Natural killer cell (primary cell): ENCODE measurements at regions not wholly inside any gene's neighbourhood (a gene's known extent, or its start where the extent isn't known, plus 50 kb on each side); places are given as distances from the start of the nearest gene placed in this dataset.

ENCODE experiments used
- ATAC-seq, 3 donors: fragments of 150-1000 bp in 2 of 3; fragments of 200-7000 bp in 1 of 3; cut with Tn5 transposase; 1 replicate in 1 of 3; 2 replicates in 2 of 3; pipeline ENCODE4 v1.10.0; 2021; ENCODE audit warnings: mild to moderate bottlenecking in 2 of 3, moderate library complexity in 2 of 3
- DNase-seq, 2 donors: peaks; one replicate each; pipeline versions ENCODE4 v3.0.0 to v3.0.0-alpha.2; 2013 to 2021; ENCODE audit warnings: mixed read lengths in 1 of 2
- H3K27ac ChIP-seq: one replicate; pipeline ENCODE4 v1.5.1; 2013; ENCODE audit warnings: mild to moderate bottlenecking, low read length
- H3K27me3 ChIP-seq: one replicate; pipeline ENCODE4 v1.6.1; 2013; ENCODE audit warnings: low read length; ENCODE audit not compliant: control insufficient read depth, insufficient read depth
- H3K36me3 ChIP-seq: one replicate; pipeline ENCODE4 v1.6.1; 2013; ENCODE audit warnings: low read length; ENCODE audit not compliant: control insufficient read depth, insufficient read depth
- H3K4me1 ChIP-seq: one replicate; pipeline ENCODE4 v1.6.1; 2013; ENCODE audit warnings: low read length; ENCODE audit not compliant: control insufficient read depth, insufficient read depth
- H3K4me3 ChIP-seq: one replicate; pipeline ENCODE4 v1.5.1; 2013; ENCODE audit warnings: low read length
- H3K9me3 ChIP-seq: one replicate; pipeline ENCODE4 v1.6.1; 2013; ENCODE audit warnings: low read length; ENCODE audit not compliant: control insufficient read depth, insufficient read depth
- H3K27ac Mint-ChIP-seq, 2 donors: one replicate each; pipeline ENCODE4 v1.8.0; 2022; ENCODE audit warnings: mild to moderate bottlenecking in 2 of 2, mixed read lengths in 2 of 2, moderate library complexity in 1 of 2
- H3K27me3 Mint-ChIP-seq, 2 donors: one replicate each; pipeline ENCODE4 v1.8.0; 2022; ENCODE audit warnings: low read depth in 2 of 2, mixed read lengths in 2 of 2
- H3K36me3 Mint-ChIP-seq: one replicate; pipeline ENCODE4 v1.8.0; 2022; ENCODE audit warnings: mixed read lengths
- H3K4me1 Mint-ChIP-seq, 2 donors: one replicate each; pipeline ENCODE4 v1.8.0; 2022; ENCODE audit warnings: mixed read lengths in 2 of 2
- H3K4me3 Mint-ChIP-seq: one replicate; pipeline ENCODE4 v1.8.0; 2022; ENCODE audit warnings: mild to moderate bottlenecking, moderate library complexity, mixed read lengths
- H3K9me3 Mint-ChIP-seq, 2 donors: one replicate each; pipeline ENCODE4 v1.8.0; 2022; ENCODE audit warnings: mixed read lengths in 2 of 2
- WGBS: methylation state at CpG from one replicate; pipeline ENCODE4 v1.1.7; 2013; ENCODE audit warnings: missing lambda C conversion rate; ENCODE audit not compliant: insufficient coverage; 5-methylcytosine and 5-hydroxymethylcytosine counted together
- intact Hi-C: fragments of 100-400 bp; cut with micrococcal nuclease; formaldehyde crosslinking; loops from one replicate; pipeline ENCODE4 v1.14.2; 2022
- TF ChIP-seq, protein P1 (sequence below): fragments of 200-600 bp; IDR thresholded peaks from one replicate; pipeline ENCODE4 v1.8.0; 2022; ENCODE audit warnings: antibody characterized with exemption

DNA sequence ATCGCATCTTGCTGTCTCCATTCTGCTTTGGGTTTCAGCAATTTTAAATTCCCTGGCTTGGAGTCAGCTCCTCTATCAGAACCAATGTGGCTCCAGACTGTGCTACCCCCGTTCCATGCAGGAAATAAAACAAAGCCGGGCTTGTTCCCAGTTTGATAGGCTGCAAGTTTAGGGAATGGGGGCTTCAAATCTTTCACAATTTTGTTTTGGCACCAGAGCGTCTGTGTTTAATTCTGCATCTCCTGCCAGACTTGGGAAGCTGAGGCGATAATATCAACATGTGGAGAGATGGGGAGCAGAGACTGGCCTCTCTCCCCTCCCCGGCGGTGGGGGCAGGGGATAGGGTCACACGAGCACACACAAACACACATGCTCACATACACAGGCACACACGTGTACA lies 305.9 kb downstream of the FGFR2 start:
- Histone ChIP-seq H3K4me3 (no peak overlapping the region), H3K27me3 (no peaks in the 10 kb centered on the region), H3K27ac (no peak overlapping the region), H3K4me1 (no peaks in the 10 kb centered on the region), H3K36me3 (no peaks in the 10 kb centered on the region), H3K9me3 (no peaks in the 10 kb centered on the region)
- Mint-ChIP-seq H3K4me3 (no peak overlapping the region), H3K4me1 (no peaks in the 10 kb centered on the region), H3K27me3 (no peaks in the 10 kb centered on the region), H3K36me3 (no peaks in the 10 kb centered on the region), H3K27ac (no peak overlapping the region), H3K9me3 (no peaks in the 10 kb centered on the region)
- DNase-seq = no peak
- 87% methylated on average over 9 of the region's 9 CpGs for WGBS
- TF ChIP-seq, protein P1, sequence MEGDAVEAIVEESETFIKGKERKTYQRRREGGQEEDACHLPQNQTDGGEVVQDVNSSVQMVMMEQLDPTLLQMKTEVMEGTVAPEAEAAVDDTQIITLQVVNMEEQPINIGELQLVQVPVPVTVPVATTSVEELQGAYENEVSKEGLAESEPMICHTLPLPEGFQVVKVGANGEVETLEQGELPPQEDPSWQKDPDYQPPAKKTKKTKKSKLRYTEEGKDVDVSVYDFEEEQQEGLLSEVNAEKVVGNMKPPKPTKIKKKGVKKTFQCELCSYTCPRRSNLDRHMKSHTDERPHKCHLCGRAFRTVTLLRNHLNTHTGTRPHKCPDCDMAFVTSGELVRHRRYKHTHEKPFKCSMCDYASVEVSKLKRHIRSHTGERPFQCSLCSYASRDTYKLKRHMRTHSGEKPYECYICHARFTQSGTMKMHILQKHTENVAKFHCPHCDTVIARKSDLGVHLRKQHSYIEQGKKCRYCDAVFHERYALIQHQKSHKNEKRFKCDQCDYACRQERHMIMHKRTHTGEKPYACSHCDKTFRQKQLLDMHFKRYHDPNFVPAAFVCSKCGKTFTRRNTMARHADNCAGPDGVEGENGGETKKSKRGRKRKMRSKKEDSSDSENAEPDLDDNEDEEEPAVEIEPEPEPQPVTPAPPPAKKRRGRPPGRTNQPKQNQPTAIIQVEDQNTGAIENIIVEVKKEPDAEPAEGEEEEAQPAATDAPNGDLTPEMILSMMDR = no peak
- ATAC-seq = no peak
- intact Hi-C loops = no loop called here

DNA sequence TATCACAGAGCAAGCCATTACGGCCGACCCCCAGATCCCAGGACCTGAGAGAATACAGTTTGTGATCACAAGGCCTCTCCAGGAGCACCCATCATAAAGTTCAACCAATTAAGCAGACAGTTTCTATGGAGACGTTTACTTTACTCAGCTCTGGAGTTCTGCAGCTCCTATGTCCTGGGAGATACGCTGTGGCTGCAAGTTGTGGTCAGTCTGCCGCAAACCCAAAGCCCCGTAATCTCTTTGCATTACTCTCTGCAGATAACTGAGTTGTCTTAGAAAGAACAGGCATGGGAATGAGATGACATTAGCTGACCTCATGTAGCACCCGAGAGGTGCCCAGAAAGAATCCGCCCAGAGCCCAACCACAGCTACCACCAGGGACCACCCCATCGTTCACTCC lies 305.1 kb downstream of the FGFR2 start:
- TF ChIP-seq, protein P1 = no peak
- Histone ChIP-seq H3K36me3 (no peaks in the 10 kb centered on the region), H3K27me3 (no peaks in the 10 kb centered on the region), H3K27ac (no peak overlapping the region), H3K4me1 (no peaks in the 10 kb centered on the region), H3K4me3 (no peak overlapping the region), H3K9me3 (no peaks in the 10 kb centered on the region)
- Mint-ChIP-seq H3K9me3 (no peaks in the 10 kb centered on the region), H3K27ac (no peak overlapping the region), H3K4me1 (no peaks in the 10 kb centered on the region), H3K36me3 (no peaks in the 10 kb centered on the region), H3K4me3 (no peak overlapping the region), H3K27me3 (no peaks in the 10 kb centered on the region)
- intact Hi-C loops = no loop called here
- 80% methylated on average over 9 of the region's 9 CpGs for WGBS
- DNase-seq = no peak
- ATAC-seq = no peak

DNA sequence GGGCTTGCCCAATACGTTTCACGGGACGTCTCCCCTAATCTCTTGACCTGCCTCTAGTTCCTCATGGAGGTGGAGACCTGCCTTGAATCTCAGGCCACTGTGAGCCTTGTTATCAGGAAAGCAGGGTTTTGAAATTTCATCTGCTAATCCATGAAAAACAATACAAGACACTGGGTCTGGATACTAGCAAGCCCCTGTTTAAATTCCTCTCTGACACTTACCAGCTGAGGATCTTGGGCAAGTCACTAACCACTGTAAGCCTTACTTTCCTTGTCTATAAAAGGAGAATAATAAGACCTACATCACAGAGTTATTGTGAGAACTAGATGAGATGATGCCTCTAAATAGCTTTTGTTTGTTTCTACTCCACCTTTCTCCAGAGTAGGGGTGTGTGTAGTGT lies 303.6 kb downstream of the FGFR2 start:
- H3K27me3 ChIP-seq = no peaks in the 10 kb centered on the region
- no peaks in the 10 kb centered on the region for H3K36me3 ChIP-seq
- Mint-ChIP-seq H3K27me3 (no peaks in the 10 kb centered on the region), H3K4me3 (no peak overlapping the region), H3K36me3 (no peaks in the 10 kb centered on the region), H3K4me1 (no peaks in the 10 kb centered on the region), H3K9me3 (no peaks in the 10 kb centered on the region), H3K27ac (no peak overlapping the region)
- 96% methylated on average over 3 of the region's 3 CpGs for WGBS
- intact Hi-C loops = no loop called here
- DNase-seq (no peak), ATAC-seq (no peak)
- no peaks in the 10 kb centered on the region for H3K9me3 ChIP-seq
- no peak overlapping the region for H3K27ac ChIP-seq
- TF ChIP-seq, protein P1 = no peak
- H3K4me3 ChIP-seq = no peak overlapping the region
- no peaks in the 10 kb centered on the region for H3K4me1 ChIP-seq

DNA sequence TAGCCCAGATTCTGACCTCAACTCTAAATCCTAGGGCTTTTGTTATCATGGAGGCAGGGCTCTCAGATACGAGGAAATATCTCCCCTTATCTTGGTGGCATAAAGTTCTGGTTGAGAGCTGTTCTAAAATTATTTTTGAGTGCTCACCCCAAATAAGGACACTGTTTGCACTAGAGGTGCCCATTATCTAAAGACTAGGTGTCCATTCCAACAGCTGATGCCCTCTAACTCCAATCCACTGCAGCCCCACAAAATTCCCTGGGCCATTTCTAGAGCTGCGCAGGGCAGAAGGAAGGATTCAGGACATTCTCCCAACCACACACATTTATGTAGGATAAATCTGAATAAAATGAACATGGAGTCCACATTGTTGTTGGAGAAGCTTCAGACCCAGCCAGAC lies 301.9 kb downstream of the FGFR2 start:
- Mint-ChIP-seq H3K9me3 (no peaks in the 10 kb centered on the region), H3K4me1 (no peaks in the 10 kb centered on the region), H3K36me3 (no peaks in the 10 kb centered on the region), H3K27me3 (no peaks in the 10 kb centered on the region), H3K27ac (no peak overlapping the region), H3K4me3 (no peak overlapping the region)
- no peaks in the 10 kb centered on the region for H3K9me3 ChIP-seq
- intact Hi-C loops = no loop called here
- H3K27me3 ChIP-seq = no peaks in the 10 kb centered on the region
- no peak overlapping the region for H3K27ac ChIP-seq
- no peak for DNase-seq
- H3K4me3 ChIP-seq = no peak overlapping the region
- TF ChIP-seq, protein P1 = no peak
- H3K36me3 ChIP-seq = no peaks in the 10 kb centered on the region
- no peak for ATAC-seq
- WGBS = no CpG with 5 or more reads among the region's 2 CpGs
- no peaks in the 10 kb centered on the region for H3K4me1 ChIP-seq
